ENCODE measurements at regions not wholly inside any gene's neighbourhood (a gene's known extent, or its start where the extent isn't known, plus 50 kb on each side); places are given as distances from the start of the nearest gene placed in this dataset.

GRCh38 chr20:48277266-48277665 lies 492.0 kb upstream of the SULF2 start:
- no peaks in the 10 kb centered on the region for H3K27me3 ChIP-seq (ENCODE audit: control insufficient read depth in 1 of 2, insufficient read depth in 2 of 2, low read length in 1 of 2)
- 82 to 83% methylated on average over 2 of the region's 2 CpGs for WGBS, 2 donors

GRCh38 chr20:48276021-48276342 lies 490.7 kb upstream of the SULF2 start:
- Histone ChIP-seq H3K27me3 (ENCODE audit: control insufficient read depth in 1 of 2, insufficient read depth in 2 of 2, low read length in 1 of 2) (no peaks in the 10 kb centered on the region), H3K4me3 (ENCODE audit: low read length in 2 of 2) (no peak overlapping the region), H3K9me3 (ENCODE audit: control insufficient read depth, low read length) (no peaks in the 10 kb centered on the region), H3K27ac (ENCODE audit: low read depth in 1 of 2, low read length in 2 of 2) (no peak overlapping the region), H3K4me1 (ENCODE audit: control insufficient read depth in 1 of 2, insufficient read depth in 2 of 2, low read length in 2 of 2) (no peaks in the 10 kb centered on the region), H3K36me3 (ENCODE audit: control insufficient read depth in 1 of 2, insufficient read depth in 2 of 2, low read length in 1 of 2) (no peaks in the 10 kb centered on the region)
- intact Hi-C loops (cut with DNase I): no loop called here
- ATAC-seq (ENCODE audit: low FRiP score): no peak
- DNase-seq: no peak
- 88 to 89% methylated on average over 3 of the region's 3 CpGs for WGBS, 2 donors

More at GRCh38 chr20:48277266-48277665, 492.0 kb upstream of the SULF2 start:
- ATAC-seq (ENCODE audit: low FRiP score): no peak
- Histone ChIP-seq H3K27ac (ENCODE audit: low read depth in 1 of 2, low read length in 2 of 2) (no peak overlapping the region), H3K4me1 (ENCODE audit: control insufficient read depth in 1 of 2, insufficient read depth in 2 of 2, low read length in 2 of 2) (no peaks in the 10 kb centered on the region), H3K36me3 (ENCODE audit: control insufficient read depth in 1 of 2, insufficient read depth in 2 of 2, low read length in 1 of 2) (no peaks in the 10 kb centered on the region), H3K9me3 (ENCODE audit: control insufficient read depth, low read length) (no peaks in the 10 kb centered on the region), H3K4me3 (ENCODE audit: low read length in 2 of 2) (no peak overlapping the region)
- intact Hi-C loops (cut with DNase I): no loop called here
- no peak for DNase-seq

GRCh38 chr20:48275286-48276020 lies 490.2 kb upstream of the SULF2 start:
- no peaks in the 10 kb centered on the region for H3K4me1 ChIP-seq (ENCODE audit: control insufficient read depth in 1 of 2, insufficient read depth in 2 of 2, low read length in 2 of 2)
- no peak for ATAC-seq (ENCODE audit: low FRiP score)
- intact Hi-C loops (cut with DNase I): no loop called here
- WGBS, 2 donors: 87 to 89% methylated on average over 6 of the region's 6 CpGs
- H3K27ac ChIP-seq (ENCODE audit: low read depth in 1 of 2, low read length in 2 of 2): no peak overlapping the region
- H3K9me3 ChIP-seq (ENCODE audit: control insufficient read depth, low read length): no peaks in the 10 kb centered on the region
- no peak overlapping the region for H3K4me3 ChIP-seq (ENCODE audit: low read length in 2 of 2)
- H3K27me3 ChIP-seq (ENCODE audit: control insufficient read depth in 1 of 2, insufficient read depth in 2 of 2, low read length in 1 of 2): no peaks in the 10 kb centered on the region
- DNase-seq: no peak
- no peaks in the 10 kb centered on the region for H3K36me3 ChIP-seq (ENCODE audit: control insufficient read depth in 1 of 2, insufficient read depth in 2 of 2, low read length in 1 of 2)

DNA sequence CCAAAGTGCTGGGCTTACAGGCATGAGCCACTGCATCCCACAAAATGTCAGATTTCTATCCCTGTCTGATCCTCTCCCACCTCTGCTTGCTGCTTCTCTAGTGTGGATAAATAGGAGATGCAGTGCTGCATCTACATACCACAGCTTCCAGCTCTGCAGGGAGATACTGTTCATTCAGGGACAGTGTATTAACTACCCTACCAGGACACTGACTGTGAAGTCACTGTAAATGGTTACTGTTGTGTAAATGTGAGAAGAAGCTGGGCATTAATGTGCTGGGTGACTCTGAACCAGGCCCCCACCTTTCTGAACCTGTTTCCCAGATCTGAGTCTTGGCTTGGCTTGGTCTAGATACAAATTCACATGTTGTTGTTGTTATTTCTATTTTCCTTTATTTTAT lies 488.6 kb upstream of the SULF2 start:
- no peak overlapping the region for H3K27ac ChIP-seq (ENCODE audit: low read depth in 1 of 2, low read length in 2 of 2)
- H3K4me1 ChIP-seq (ENCODE audit: control insufficient read depth in 1 of 2, insufficient read depth in 2 of 2, low read length in 2 of 2): no peaks in the 10 kb centered on the region
- ATAC-seq (ENCODE audit: low FRiP score) (no peak), DNase-seq (no peak)
- no peaks in the 10 kb centered on the region for H3K36me3 ChIP-seq (ENCODE audit: control insufficient read depth in 1 of 2, insufficient read depth in 2 of 2, low read length in 1 of 2)
- intact Hi-C loops (cut with DNase I): no loop called here
- H3K27me3 ChIP-seq (ENCODE audit: control insufficient read depth in 1 of 2, insufficient read depth in 2 of 2, low read length in 1 of 2): no peaks in the 10 kb centered on the region
- no peaks in the 10 kb centered on the region for H3K9me3 ChIP-seq (ENCODE audit: control insufficient read depth, low read length)
- no peak overlapping the region for H3K4me3 ChIP-seq (ENCODE audit: low read length in 2 of 2)

GRCh38 chr20:48270885-48271284 lies 485.6 kb upstream of the SULF2 start:
- H3K9me3 ChIP-seq (ENCODE audit: control insufficient read depth, low read length): no peaks in the 10 kb centered on the region
- no peak for DNase-seq
- intact Hi-C loops (cut with DNase I): no loop called here
- no peak overlapping the region for H3K27ac ChIP-seq (ENCODE audit: low read depth in 1 of 2, low read length in 2 of 2)
- ATAC-seq (ENCODE audit: low FRiP score): no peak
- no peaks in the 10 kb centered on the region for H3K36me3 ChIP-seq (ENCODE audit: control insufficient read depth in 1 of 2, insufficient read depth in 2 of 2, low read length in 1 of 2)
- WGBS, 2 donors: 67 to 88% methylated on average over 1 of the region's 1 CpG
- no peaks in the 10 kb centered on the region for H3K27me3 ChIP-seq (ENCODE audit: control insufficient read depth in 1 of 2, insufficient read depth in 2 of 2, low read length in 1 of 2)
- no peak overlapping the region for H3K4me3 ChIP-seq (ENCODE audit: low read length in 2 of 2)
- no peaks in the 10 kb centered on the region for H3K4me1 ChIP-seq (ENCODE audit: control insufficient read depth in 1 of 2, insufficient read depth in 2 of 2, low read length in 2 of 2)

- H3K9me3 ChIP-seq (ENCODE audit: control insufficient read depth, low read length): no peaks in the 10 kb centered on the region
- WGBS, 2 donors: 92 to 95% methylated on average over 19 of the region's 19 CpGs
- no peak for ATAC-seq (ENCODE audit: low FRiP score)
- intact Hi-C loops (cut with DNase I): no loop called here
- no peak for DNase-seq
- no peaks in the 10 kb centered on the region for H3K4me1 ChIP-seq (ENCODE audit: control insufficient read depth in 1 of 2, insufficient read depth in 2 of 2, low read length in 2 of 2)
- H3K4me3 ChIP-seq (ENCODE audit: low read length in 2 of 2): no peak overlapping the region
- no peaks in the 10 kb centered on the region for H3K36me3 ChIP-seq (ENCODE audit: control insufficient read depth in 1 of 2, insufficient read depth in 2 of 2, low read length in 1 of 2)
- no peak overlapping the region for H3K27ac ChIP-seq (ENCODE audit: low read depth in 1 of 2, low read length in 2 of 2)
- H3K27me3 ChIP-seq (ENCODE audit: control insufficient read depth in 1 of 2, insufficient read depth in 2 of 2, low read length in 1 of 2): no peaks in the 10 kb centered on the region
Observed at GRCh38 chr20:48267860-48268633, 482.8 kb upstream of the SULF2 start.

DNA sequence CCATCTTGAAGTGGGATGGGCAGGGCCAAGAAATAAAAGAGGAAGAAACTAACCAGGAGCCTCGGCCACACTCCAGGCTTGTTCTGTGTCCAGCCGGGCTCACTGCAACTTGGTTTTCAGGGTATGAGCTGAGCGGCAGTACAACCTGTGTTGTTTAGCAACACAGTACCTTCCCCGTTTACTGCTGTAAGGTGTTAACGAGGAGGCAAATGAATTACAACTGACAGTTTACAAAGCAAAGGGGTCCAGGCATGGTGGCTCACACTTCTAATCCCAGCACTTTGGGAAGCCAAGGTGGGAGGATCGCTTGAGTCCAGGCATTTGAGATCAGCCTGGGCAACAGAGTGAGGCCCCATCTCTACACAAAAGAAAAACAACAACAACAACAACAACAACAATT lies 481.3 kb upstream of the SULF2 start:
- WGBS, 2 donors: 88 to 93% methylated on average over 6 of the region's 6 CpGs
- Histone ChIP-seq H3K4me3 (ENCODE audit: low read length in 2 of 2) (no peak overlapping the region), H3K27ac (ENCODE audit: low read depth in 1 of 2, low read length in 2 of 2) (no peak overlapping the region), H3K4me1 (ENCODE audit: control insufficient read depth in 1 of 2, insufficient read depth in 2 of 2, low read length in 2 of 2) (no peaks in the 10 kb centered on the region), H3K27me3 (ENCODE audit: control insufficient read depth in 1 of 2, insufficient read depth in 2 of 2, low read length in 1 of 2) (no peaks in the 10 kb centered on the region), H3K36me3 (ENCODE audit: control insufficient read depth in 1 of 2, insufficient read depth in 2 of 2, low read length in 1 of 2) (no peaks in the 10 kb centered on the region), H3K9me3 (ENCODE audit: control insufficient read depth, low read length) (no peaks in the 10 kb centered on the region)
- intact Hi-C loops (cut with DNase I): no loop called here
- DNase-seq (no peak), ATAC-seq (ENCODE audit: low FRiP score) (no peak)

GRCh38 chr20:48265791-48266190 lies 480.5 kb upstream of the SULF2 start:
- ATAC-seq (ENCODE audit: low FRiP score): no peak
- intact Hi-C loops (cut with DNase I): no loop called here
- H3K27ac ChIP-seq (ENCODE audit: low read depth in 1 of 2, low read length in 2 of 2): no peak overlapping the region
- no peak for DNase-seq
- H3K27me3 ChIP-seq (ENCODE audit: control insufficient read depth in 1 of 2, insufficient read depth in 2 of 2, low read length in 1 of 2): no peaks in the 10 kb centered on the region
- WGBS, 2 donors: 81 to 87% methylated on average over 7 of the region's 7 CpGs
- no peaks in the 10 kb centered on the region for H3K9me3 ChIP-seq (ENCODE audit: control insufficient read depth, low read length)
- H3K36me3 ChIP-seq (ENCODE audit: control insufficient read depth in 1 of 2, insufficient read depth in 2 of 2, low read length in 1 of 2): no peaks in the 10 kb centered on the region
- no peaks in the 10 kb centered on the region for H3K4me1 ChIP-seq (ENCODE audit: control insufficient read depth in 1 of 2, insufficient read depth in 2 of 2, low read length in 2 of 2)
- no peak overlapping the region for H3K4me3 ChIP-seq (ENCODE audit: low read length in 2 of 2)

- Histone ChIP-seq H3K4me1 (ENCODE audit: control insufficient read depth in 1 of 2, insufficient read depth in 2 of 2, low read length in 2 of 2) (no peaks in the 10 kb centered on the region), H3K27me3 (ENCODE audit: control insufficient read depth in 1 of 2, insufficient read depth in 2 of 2, low read length in 1 of 2) (no peaks in the 10 kb centered on the region), H3K27ac (ENCODE audit: low read depth in 1 of 2, low read length in 2 of 2) (no peak overlapping the region), H3K9me3 (ENCODE audit: control insufficient read depth, low read length) (no peaks in the 10 kb centered on the region), H3K36me3 (ENCODE audit: control insufficient read depth in 1 of 2, insufficient read depth in 2 of 2, low read length in 1 of 2) (no peaks in the 10 kb centered on the region), H3K4me3 (ENCODE audit: low read length in 2 of 2) (no peak overlapping the region)
- DNase-seq: no peak
- ATAC-seq (ENCODE audit: low FRiP score): no peak
- intact Hi-C loops (cut with DNase I): no loop called here
Observed at GRCh38 chr20:48262955-48263354, 477.7 kb upstream of the SULF2 start.

Measured in aorta (tissue), 5 donors.